ENCODE measurements at regions not wholly inside any gene's neighbourhood (a gene's known extent, or its start where the extent isn't known, plus 50 kb on each side); places are given as distances from the start of the nearest gene placed in this dataset.

GRCh38 chr9:7490317-7491108 is 309.1 kb downstream of the DMAC1 start:
- TF ChIP-seq POLR2AphosphoS5 (IDR thresholded peaks at IDR 0.05; ENCODE audit: low read depth): no peak
- TF ChIP-seq, protein P1, sequence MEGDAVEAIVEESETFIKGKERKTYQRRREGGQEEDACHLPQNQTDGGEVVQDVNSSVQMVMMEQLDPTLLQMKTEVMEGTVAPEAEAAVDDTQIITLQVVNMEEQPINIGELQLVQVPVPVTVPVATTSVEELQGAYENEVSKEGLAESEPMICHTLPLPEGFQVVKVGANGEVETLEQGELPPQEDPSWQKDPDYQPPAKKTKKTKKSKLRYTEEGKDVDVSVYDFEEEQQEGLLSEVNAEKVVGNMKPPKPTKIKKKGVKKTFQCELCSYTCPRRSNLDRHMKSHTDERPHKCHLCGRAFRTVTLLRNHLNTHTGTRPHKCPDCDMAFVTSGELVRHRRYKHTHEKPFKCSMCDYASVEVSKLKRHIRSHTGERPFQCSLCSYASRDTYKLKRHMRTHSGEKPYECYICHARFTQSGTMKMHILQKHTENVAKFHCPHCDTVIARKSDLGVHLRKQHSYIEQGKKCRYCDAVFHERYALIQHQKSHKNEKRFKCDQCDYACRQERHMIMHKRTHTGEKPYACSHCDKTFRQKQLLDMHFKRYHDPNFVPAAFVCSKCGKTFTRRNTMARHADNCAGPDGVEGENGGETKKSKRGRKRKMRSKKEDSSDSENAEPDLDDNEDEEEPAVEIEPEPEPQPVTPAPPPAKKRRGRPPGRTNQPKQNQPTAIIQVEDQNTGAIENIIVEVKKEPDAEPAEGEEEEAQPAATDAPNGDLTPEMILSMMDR (IDR thresholded peaks at IDR 0.05; ENCODE audit: insufficient read depth, low read length): no peak

All from HL-60 (cell line).